ENCODE measurements at regions not wholly inside any gene's neighbourhood (a gene's known extent, or its start where the extent isn't known, plus 50 kb on each side); places are given as distances from the start of the nearest gene placed in this dataset.

- no peak for TF ChIP-seq CTCF (IDR thresholded peaks at IDR 0.05 in 4 of 5, conservative IDR thresholded peaks at IDR 0.05 in 1 of 5)
- no peak for TF ChIP-seq POLR2A (IDR thresholded peaks at IDR 0.05)
Observed at GRCh38 chr11:106344966-106345365, 267.5 kb downstream of the AASDHPPT start.
